HEK293 (cell line): ENCODE measurements at regions not wholly inside any gene's neighbourhood (a gene's known extent, or its start where the extent isn't known, plus 50 kb on each side); places are given as distances from the start of the nearest gene placed in this dataset.
A peak's percentile ranks its signal among the peaks of the same experiment; 100 is the strongest.

Source experiments
- CTCF ChIA-PET: fragments of 350-600 bp; formaldehyde crosslinking; extraction: SDS; loops from one replicate; lab custom pipeline; 2021; ENCODE audit warnings: antibody characterized with exemption; lab: Yijun Ruan, JAX
- POLR2A ChIA-PET: fragments of 300-600 bp; formaldehyde crosslinking; extraction: SDS; loops from one replicate; lab custom pipeline; 2020; ENCODE audit warnings: antibody characterized with exemption, inconsistent platforms; lab: Yijun Ruan, JAX
- H3K27ac ChIP-seq: fragments of 200-500 bp; sonication (Bioruptor generic); 2 replicates; pipeline ENCODE4 v1.5.1; 2014; ENCODE audit warnings: low read depth, low read length, control low read depth, inconsistent platforms; ENCODE audit errors: extremely low read depth
- H3K36me3 ChIP-seq, 2 experiments: fragments of 200-500 bp in 1 of 2; sonication (Bioruptor generic) in 1 of 2; 1 replicate in 1 of 2; 2 replicates in 1 of 2; pipeline ENCODE4 v1.5.1; 2014 to 2017; ENCODE audit warnings: inconsistent platforms in 2 of 2, low read length in 2 of 2; ENCODE audit not compliant: control insufficient read depth in 2 of 2, insufficient read depth in 1 of 2
- H3K4me1 ChIP-seq: fragments of 200-500 bp; sonication (Bioruptor generic); 2 replicates; pipeline ENCODE4 v1.5.1; 2014; ENCODE audit warnings: mild to moderate bottlenecking, low read length, inconsistent platforms; ENCODE audit not compliant: control insufficient read depth, insufficient read depth
- H3K4me3 ChIP-seq: 2 replicates; pipeline ENCODE4 v1.5.1; 2011; ENCODE audit warnings: low read depth, mild to moderate bottlenecking, control low read depth, low read length, moderate library complexity
- H3K9me3 ChIP-seq: fragments of 200-500 bp; sonication (Bioruptor generic); 2 replicates; pipeline ENCODE4 v1.5.1; 2014; ENCODE audit warnings: low read depth, low read length, inconsistent platforms; ENCODE audit not compliant: control insufficient read depth, insufficient read depth
- GLI4 ChIP-seq: fragments of 450-650 bp; formaldehyde crosslinking; IDR thresholded peaks from 2 replicates; pipeline ENCODE4 v1.5.1; 2016; ENCODE audit warnings: missing biosample characterization, missing genetic modification characterization
- KLF7 ChIP-seq: fragments of 450-650 bp; formaldehyde crosslinking; IDR thresholded peaks from 2 replicates; pipeline ENCODE4 v1.5.1; 2016; ENCODE audit warnings: missing biosample characterization, missing genetic modification characterization, borderline replicate concordance
- MEIS1 ChIP-seq: sonication (generic); formaldehyde crosslinking; IDR thresholded peaks from 2 replicates; pipeline ENCODE4 v1.8.1; 2022; ENCODE audit warnings: missing genetic modification reagents, mild to moderate bottlenecking, borderline replicate concordance
- PRDM4 ChIP-seq: fragments of 450-650 bp; formaldehyde crosslinking; IDR thresholded peaks from 2 replicates; pipeline ENCODE4 v1.5.1; 2017; ENCODE audit warnings: missing biosample characterization, missing genetic modification characterization
- PRDM6 ChIP-seq: fragments of 450-650 bp; formaldehyde crosslinking; IDR thresholded peaks from 2 replicates; pipeline ENCODE4 v1.5.1; 2017; ENCODE audit warnings: missing biosample characterization, missing genetic modification characterization
- SETDB1 ChIP-seq: IDR thresholded peaks from one replicate; pipeline ENCODE4 v1.6.1; 2017; ENCODE audit warnings: mild to moderate bottlenecking, low read length, moderate library complexity, mixed read lengths; ENCODE audit not compliant: insufficient read length
- ZBTB20 ChIP-seq: fragments of 450-650 bp; formaldehyde crosslinking; IDR thresholded peaks from 2 replicates; pipeline ENCODE4 v1.5.1; 2016; ENCODE audit warnings: missing biosample characterization, missing genetic modification characterization
- ZBTB6 ChIP-seq: fragments of 450-650 bp; formaldehyde crosslinking; IDR thresholded peaks from 2 replicates; pipeline ENCODE4 v1.5.1; 2017; ENCODE audit warnings: missing biosample characterization, missing genetic modification characterization
- ZEB2 ChIP-seq: fragments of 450-650 bp; formaldehyde crosslinking; IDR thresholded peaks from 2 replicates; pipeline ENCODE4 v1.5.1; 2016; ENCODE audit warnings: missing biosample characterization, missing genetic modification characterization
- ZNF112 ChIP-seq: fragments of 450-650 bp; formaldehyde crosslinking; IDR thresholded peaks from 2 replicates; pipeline ENCODE4 v1.5.0; 2017; ENCODE audit warnings: missing biosample characterization, missing genetic modification characterization
- ZNF146 ChIP-seq: fragments of 450-650 bp; formaldehyde crosslinking; IDR thresholded peaks from 2 replicates; pipeline ENCODE4 v1.5.1; 2016; ENCODE audit warnings: missing biosample characterization, missing genetic modification characterization
- ZNF26 ChIP-seq: fragments of 450-650 bp; formaldehyde crosslinking; IDR thresholded peaks from 2 replicates; pipeline ENCODE4 v1.5.1; 2016; ENCODE audit warnings: missing biosample characterization, missing genetic modification characterization
- ZNF302 ChIP-seq: fragments of 450-650 bp; formaldehyde crosslinking; IDR thresholded peaks from 2 replicates; pipeline ENCODE4 v1.5.1; 2016; ENCODE audit warnings: missing biosample characterization, missing genetic modification characterization, low read depth
- ZNF341 ChIP-seq: fragments of 450-650 bp; formaldehyde crosslinking; IDR thresholded peaks from 2 replicates; pipeline ENCODE4; 2016; ENCODE audit warnings: low read depth, missing biosample characterization, missing genetic modification characterization
- ZNF398 ChIP-seq: fragments of 450-650 bp; formaldehyde crosslinking; IDR thresholded peaks from 2 replicates; pipeline ENCODE4 v1.5.1; 2017; ENCODE audit warnings: missing biosample characterization, missing genetic modification characterization
- ZNF596 ChIP-seq: fragments of 450-650 bp; IDR thresholded peaks from 2 replicates; pipeline ENCODE4 v1.5.0; 2018; ENCODE audit warnings: missing biosample characterization, mild to moderate bottlenecking, missing genetic modification characterization, moderate library complexity
- ZNF626 ChIP-seq: fragments of 450-650 bp; sonication (Bioruptor Pico); formaldehyde crosslinking; IDR thresholded peaks from 2 replicates; pipeline ENCODE4 v1.5.1; 2018; ENCODE audit warnings: missing biosample characterization, missing genetic modification characterization, inconsistent platforms
- ZNF701 ChIP-seq: fragments of 450-650 bp; formaldehyde crosslinking; IDR thresholded peaks from 2 replicates; pipeline ENCODE4 v1.5.1; 2016; ENCODE audit warnings: missing biosample characterization, missing genetic modification characterization
- ZNF704 ChIP-seq: fragments of 450-650 bp; formaldehyde crosslinking; IDR thresholded peaks from 2 replicates; pipeline ENCODE4 v1.5.1; 2016; ENCODE audit warnings: missing biosample characterization, missing genetic modification characterization
- ZNF707 ChIP-seq: fragments of 450-650 bp; formaldehyde crosslinking; IDR thresholded peaks from 2 replicates; pipeline ENCODE4 v1.5.1; 2016; ENCODE audit warnings: missing biosample characterization, missing genetic modification characterization
- ZNF768 ChIP-seq: fragments of 450-650 bp; formaldehyde crosslinking; IDR thresholded peaks from 2 replicates; pipeline ENCODE4 v1.5.1; 2018; ENCODE audit warnings: missing biosample characterization, mild to moderate bottlenecking, missing genetic modification characterization
- ZNF777 ChIP-seq: fragments of 450-650 bp; formaldehyde crosslinking; IDR thresholded peaks from 2 replicates; pipeline ENCODE4 v1.5.1; 2017; ENCODE audit warnings: missing biosample characterization, missing genetic modification characterization, borderline replicate concordance
- ZSCAN18 ChIP-seq: fragments of 450-650 bp; formaldehyde crosslinking; IDR thresholded peaks from 2 replicates; pipeline ENCODE4 v1.5.1; 2016; ENCODE audit warnings: missing biosample characterization, missing genetic modification characterization

- TF ChIP-seq ZNF112 (tag by site-specific recombination), result no peak
- TF ChIP-seq PRDM6 (tag by site-specific recombination), result no peak
- TF ChIP-seq ZNF596, result no peak
- TF ChIP-seq GLI4 (tag by site-specific recombination), result no peak
- no peak for TF ChIP-seq PRDM4
- TF ChIP-seq ZNF146, result no peak
- TF ChIP-seq, all 188 proteins: peak for 0
Measured at GRCh38 chr7:156589808-156590207, 50.8 kb upstream of the RNF32 start (continued).

- Histone ChIP-seq H3K4me1 (no peaks in the 10 kb centered on the region), H3K9me3 (no peaks in the 10 kb centered on the region), H3K4me3 (no peak overlapping the region), H3K36me3 (no peaks in the 10 kb centered on the region), H3K27ac (no peak overlapping the region)
- ChIA-PET CTCF (no interaction called here), POLR2A (no interaction called here)
- TF ChIP-seq ZBTB20 (tag by site-specific recombination), result no peak
- peak; percentile 78 for TF ChIP-seq SETDB1
- no peak for TF ChIP-seq ZNF704 (tag by site-specific recombination)
- TF ChIP-seq KLF7 (tag by site-specific recombination), result no peak
Measured at GRCh38 chr7:156585926-156586325, 54.6 kb upstream of the RNF32 start.

- Histone ChIP-seq H3K36me3 (no peaks in the 10 kb centered on the region), H3K4me1 (no peaks in the 10 kb centered on the region), H3K4me3 (no peak overlapping the region), H3K9me3 (no peaks in the 10 kb centered on the region), H3K27ac (no peak overlapping the region)
- ChIA-PET CTCF (no interaction called here), POLR2A (no interaction called here)
- TF ChIP-seq ZNF398 (no peak), ZNF777 (no peak), ZBTB6 (tag by site-specific recombination) (no peak), ZSCAN18 (tag by site-specific recombination) (no peak), ZNF768 (tag by site-specific recombination) (no peak), ZNF707 (tag by site-specific recombination) (no peak), ZNF701 (tag by site-specific recombination) (no peak), ZNF626 (tag by site-specific recombination) (no peak), ZEB2 (no peak), ZNF302 (no peak), ZNF341 (tag by site-specific recombination) (no peak), ZNF26 (tag by site-specific recombination) (no peak), MEIS1 (no peak)
Measured at GRCh38 chr7:156585025-156585648, 55.4 kb upstream of the RNF32 start.
